Inflammatory macrophage (primary cell): ENCODE measurements at regions not wholly inside any gene's neighbourhood (a gene's known extent, or its start where the extent isn't known, plus 50 kb on each side); places are given as distances from the start of the nearest gene placed in this dataset.

ENCODE experiments used
- DNase-seq, 2 donors: peaks; one replicate each; pipeline ENCODE4 v3.0.0-alpha.2; 2020 to 2022

DNA sequence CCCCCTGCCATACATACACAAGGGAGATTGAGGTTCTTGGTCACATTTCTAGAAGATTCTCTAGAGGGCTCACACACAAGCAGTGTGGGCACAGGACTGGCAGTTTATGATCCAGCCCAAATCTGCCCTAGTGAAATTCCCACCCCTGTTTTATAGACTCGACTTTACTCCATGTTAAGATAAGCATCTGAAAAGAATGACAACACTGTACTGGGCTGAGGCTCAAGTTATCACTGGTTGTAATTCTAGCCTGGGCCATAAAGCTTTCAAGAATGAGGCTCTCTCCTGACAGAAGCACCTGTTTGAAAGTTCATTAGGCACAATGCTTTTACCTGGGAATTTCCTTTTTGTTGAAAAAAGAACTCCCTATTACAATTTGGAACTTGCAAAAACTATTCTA lies 195.6 kb upstream of the GLI3 start:
- DNase-seq: no peak

DNA sequence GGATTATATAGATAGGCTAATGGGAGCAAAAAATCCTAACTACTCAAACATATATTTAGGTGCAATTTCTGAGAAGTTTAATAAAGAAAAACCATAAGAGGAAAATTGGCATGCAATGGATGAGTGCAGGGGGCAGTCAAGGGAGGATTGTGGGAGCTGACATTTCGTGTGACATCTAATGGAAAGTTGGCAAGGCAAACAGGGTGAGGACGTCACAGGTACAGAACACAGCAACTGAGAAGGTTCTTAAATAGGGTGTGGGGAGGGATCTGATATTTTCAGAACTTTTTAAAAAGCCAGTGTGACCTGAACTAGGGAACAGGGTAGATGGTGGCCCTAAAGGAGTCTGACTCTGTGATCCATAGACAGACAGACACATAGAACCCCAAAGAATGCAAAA lies 194.9 kb upstream of the GLI3 start:
- no peak for DNase-seq

DNA sequence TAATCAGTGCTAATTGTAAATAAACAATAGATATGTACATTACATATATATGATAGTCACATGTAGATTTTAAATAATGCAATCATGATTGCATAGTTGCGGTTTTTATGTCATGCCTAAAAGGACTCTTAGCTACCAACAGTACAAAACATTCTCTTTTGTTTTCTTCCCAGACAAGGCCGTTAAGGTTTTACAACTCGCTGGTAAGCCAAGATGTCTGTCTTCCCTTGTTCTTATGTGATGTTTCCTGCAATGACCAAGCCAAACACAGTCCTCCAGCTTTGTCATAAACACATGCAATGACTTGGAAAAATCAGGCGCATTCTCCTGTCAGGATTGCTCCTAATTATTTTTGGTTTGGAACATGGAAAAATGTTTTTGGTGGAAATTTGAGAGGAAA lies 192.3 kb upstream of the GLI3 start:
- no peak for DNase-seq

DNA sequence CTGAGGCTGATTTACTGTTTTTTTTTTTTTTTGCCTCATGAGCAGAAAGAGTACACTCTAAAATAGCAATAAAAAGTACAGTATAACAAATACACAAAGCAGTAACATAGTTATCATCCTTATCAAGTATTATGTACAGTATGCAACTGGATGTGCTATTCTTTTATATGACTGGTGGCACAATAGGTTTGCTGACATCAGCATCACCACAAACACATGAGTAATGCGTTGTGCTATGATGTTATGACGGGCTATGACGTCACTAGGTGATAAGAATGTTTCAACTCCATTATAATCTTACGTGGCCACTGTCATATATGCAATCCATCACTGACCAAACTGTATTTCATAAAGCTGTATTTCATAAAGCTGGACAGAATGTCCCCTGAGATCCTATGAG lies 189.2 kb upstream of the GLI3 start:
- DNase-seq: no peak

DNA sequence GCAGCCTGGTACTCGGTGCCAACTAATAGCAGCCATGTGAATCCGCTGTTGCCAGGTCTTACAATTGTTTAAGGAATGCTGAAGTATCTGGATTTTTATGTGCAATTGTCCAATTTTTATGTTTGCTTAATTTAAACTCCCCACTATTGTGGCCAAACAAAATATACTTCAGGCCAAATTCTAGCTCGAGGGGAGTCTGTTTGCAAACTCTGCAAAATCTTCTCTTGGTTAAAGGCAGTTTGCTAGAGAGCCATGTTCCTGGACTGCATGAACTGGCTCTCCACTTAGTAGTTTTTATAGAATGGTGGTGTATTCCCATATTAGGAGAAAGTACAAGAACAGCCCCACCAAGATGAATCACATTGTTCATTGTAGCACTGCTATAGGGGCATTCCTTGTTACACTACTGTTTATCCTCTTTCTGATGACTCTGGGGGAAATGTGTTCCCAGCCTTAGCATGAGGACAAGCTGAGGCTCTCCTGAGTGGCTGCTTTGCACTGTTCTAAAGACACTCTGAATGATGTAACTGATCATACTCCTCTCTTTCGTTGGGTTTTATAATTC lies 178.0 kb upstream of the GLI3 start:
- no peak for DNase-seq

DNA sequence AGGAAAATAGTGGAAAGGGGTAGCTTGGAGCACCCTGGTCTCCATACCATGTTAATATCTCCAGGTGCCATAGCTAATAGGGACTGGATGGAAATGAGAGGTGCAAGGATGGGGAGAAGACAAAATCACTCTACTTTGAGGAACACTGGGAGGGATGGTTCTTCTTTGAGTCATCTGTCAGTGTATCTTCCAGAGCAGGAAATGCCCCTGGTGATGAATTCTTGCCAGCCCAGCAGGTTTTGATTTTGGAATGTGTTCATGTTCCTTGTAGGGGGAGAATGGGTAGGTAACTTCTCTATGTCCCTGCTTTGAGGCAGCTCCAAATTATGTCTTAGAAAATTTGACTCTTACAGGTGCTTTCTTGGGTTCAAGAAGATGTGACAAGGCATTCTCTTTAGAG lies 177.0 kb upstream of the GLI3 start:
- no peak for DNase-seq

DNA sequence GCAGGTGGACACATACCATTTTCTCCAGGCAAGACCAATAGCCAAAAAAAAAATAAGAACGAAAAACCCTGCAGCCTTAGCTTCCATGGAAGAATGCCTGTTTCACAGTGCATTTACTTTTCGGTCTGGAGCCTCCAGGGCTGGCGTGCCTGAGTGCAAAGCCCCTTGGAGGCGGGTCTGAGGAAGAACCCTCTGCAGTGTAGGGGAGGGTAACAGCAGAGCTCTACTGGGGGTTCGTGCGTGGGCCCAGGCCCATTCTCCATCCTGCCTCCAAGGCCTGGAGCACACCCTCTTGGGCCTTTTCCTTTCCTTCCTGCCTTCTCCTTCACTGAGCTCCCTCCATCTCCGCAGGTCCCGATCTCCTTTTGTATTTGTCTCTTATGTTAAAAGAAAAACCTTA lies 172.3 kb upstream of the GLI3 start:
- no peak for DNase-seq

DNA sequence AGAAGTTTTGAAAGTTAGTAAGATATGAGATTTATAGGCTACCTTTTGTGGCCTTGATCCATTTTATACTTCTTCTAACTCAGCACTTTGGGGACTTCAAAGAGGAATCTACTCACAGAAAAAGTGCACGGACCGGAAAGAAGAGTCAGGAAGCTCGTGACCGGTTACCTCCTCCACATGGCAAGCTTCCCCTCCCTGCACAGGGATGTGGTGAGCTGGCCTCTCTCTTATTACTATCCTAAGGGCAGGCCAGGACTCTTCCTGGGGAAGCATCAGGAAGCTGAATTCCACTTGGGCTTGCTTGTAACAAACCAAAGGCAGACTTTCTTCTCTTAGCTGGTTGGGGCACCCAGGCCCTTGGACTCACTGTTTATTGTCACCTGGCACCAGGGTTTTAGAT lies 170.8 kb upstream of the GLI3 start:
- no peak for DNase-seq

DNA sequence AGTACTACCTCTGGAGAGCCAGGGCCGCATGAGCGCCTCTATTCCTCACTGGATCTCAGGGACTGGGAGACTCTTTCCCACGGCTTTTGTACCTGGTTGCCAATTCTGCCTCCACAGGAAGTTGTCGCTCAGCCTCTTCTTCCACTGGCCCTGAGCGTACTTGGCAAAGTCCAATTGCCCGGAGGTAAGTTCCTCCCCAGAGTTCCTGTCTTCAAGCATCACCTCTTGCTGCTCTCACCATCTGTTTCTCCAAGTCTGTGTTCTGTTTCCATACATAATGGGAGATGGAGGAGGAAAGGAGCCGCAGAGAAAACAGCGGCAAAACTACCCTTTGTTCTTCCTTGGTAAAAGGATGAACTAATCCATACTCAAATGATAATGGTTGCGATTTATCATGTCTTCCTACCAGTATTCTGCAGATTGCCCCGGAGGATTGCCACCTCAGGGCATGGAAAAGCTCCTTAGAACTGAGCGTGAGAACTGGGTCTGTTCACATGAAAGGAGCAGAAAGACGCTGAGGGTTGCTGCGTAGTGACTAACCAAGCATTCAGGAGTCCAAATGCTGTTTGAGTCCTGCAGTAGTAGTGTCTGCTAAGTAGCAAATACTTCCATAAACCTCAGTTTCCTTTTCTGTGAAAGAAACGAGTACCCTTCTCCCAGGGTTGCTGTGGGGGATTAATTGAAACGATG lies 170.2 kb upstream of the GLI3 start:
- DNase-seq: no peak

DNA sequence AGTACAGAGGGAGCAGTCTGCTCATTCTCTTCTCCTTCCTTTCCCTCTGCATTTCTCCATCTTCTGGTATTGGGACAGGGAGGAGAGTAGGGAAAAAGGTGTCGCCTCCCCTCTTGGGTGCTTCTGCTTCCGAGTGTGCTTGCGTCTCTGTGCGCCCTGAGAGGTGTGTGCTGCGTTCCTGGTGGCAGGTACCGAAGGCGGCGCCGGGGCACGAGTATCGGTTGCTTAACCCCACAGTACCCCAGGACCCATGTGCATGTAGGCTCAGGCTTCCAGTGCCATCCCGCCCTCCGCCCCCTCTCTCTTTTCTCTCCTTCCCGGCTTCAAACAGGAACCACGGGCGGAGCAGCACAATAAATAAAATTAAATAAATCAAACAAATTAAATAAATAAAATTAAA lies 169.3 kb upstream of the GLI3 start:
- no peak for DNase-seq

DNA sequence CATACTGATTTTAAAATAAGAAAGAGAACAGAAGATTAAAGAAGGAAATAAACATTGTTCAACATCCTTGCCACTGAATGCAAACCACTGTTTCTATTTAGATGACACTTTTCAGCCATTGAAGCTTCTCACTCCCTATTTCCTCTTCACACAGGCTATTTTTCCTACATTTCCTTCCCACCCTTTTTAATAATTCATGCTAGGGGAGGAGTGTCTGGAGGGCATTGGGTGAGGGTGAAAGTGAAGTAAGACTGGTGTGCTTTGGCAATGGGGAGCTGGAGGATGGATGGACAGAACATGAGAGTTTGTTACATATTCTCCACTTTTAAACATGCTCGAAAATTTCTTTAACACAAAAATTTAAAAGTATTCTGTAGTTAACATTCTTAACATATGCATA lies 168.8 kb upstream of the GLI3 start:
- no peak for DNase-seq

DNA sequence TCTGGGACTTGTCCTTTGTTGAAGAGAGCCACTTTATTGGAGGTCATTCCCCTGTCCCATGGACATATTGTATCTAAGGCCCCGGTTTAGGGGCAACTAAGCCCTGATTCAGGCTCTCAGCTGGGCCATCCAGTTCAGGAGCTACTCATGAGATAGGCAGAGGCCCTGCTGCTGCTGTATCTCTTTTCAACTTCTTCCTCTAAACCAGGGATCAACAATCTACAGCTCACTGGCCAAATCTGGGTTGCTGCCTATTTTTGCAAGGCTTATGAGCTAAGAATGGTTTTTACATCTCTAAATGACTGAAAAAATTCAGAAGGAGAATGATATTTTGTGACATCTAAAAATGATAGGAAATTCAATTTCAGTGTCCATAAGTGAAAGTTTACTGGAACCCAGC lies 166.8 kb upstream of the GLI3 start:
- no peak for DNase-seq

DNA sequence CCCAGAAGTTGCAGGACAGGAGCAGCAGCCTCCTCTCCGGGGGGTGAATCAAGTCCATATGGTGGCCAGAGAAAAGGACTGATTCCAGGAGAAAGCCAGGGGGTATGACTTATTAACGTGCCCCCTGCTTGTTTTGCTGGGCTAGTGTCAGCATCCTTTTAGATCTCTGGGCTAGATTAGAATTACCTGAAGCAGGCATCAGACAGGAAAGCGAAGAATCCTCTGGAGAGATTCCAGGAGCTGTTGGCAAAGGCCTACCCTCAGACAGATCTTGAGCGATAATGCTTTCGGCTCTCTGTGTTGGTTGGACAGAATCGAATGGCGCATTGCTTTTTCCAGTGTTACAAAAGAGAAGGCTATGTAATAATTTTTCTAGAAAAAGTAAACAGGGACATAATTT lies 164.0 kb upstream of the GLI3 start:
- no peak for DNase-seq

DNA sequence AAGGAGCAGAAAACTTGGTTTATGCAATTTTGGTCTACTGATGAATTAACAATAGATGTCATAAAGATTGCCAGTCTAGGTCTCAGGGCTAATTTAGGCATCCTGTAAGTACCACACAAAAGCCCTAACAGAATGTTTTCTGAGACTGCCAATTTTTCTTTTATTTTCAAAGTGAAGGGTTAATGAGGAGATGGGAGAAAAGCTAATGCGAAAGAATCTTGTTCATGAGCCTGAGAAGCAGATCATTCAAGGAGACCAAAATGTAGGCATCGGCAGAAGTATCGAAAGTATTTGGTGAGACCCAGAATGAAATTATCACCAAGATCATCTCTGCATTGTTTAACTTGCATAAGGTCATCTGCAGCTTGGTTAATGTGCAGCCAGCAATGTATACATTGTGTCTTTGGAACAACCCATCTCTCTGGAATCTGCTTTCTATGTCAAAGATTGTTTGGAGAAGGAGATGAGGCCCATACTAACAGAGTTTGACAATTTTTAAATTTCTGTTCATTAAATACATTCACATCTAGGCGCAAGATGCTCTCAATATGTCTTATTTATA lies 163.3 kb upstream of the GLI3 start:
- no peak for DNase-seq

DNA sequence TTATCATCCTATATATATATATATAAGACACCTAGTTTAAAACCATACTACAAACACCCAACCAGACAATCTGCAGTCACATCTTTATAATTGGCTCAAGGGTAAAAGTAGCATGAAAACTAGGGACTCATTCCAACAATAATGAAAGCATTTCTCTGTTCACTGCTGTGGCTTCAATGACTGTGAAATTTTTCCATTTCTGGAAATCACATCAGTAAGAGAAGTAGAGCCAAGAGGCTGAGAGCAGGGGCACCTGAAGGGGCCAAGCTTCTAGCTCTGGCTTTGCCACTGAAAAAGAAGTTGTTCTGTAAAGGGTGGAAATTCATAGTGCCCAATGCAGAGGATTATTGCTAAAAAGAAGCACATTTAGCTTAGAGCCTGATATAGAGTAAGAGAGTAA lies 158.6 kb upstream of the GLI3 start:
- DNase-seq: no peak

DNA sequence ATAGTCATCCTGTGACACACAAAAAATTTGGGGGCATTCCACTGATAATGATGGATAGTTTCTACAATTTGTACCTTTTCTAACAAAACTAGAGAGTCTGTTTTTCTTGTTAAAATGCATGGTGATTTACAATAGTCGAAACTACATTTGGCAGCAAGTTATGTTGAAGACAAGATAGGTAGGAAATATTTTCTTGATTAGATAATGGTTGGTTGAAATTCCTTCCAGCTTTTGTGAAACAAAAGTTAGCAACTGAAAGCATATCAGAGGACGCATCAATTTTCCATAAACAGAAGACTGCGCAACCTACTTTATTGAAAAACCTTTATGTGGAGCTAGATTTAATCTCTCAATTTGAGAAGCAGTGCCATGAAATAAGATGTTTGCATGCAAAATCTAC lies 155.8 kb upstream of the GLI3 start:
- DNase-seq: no peak

DNA sequence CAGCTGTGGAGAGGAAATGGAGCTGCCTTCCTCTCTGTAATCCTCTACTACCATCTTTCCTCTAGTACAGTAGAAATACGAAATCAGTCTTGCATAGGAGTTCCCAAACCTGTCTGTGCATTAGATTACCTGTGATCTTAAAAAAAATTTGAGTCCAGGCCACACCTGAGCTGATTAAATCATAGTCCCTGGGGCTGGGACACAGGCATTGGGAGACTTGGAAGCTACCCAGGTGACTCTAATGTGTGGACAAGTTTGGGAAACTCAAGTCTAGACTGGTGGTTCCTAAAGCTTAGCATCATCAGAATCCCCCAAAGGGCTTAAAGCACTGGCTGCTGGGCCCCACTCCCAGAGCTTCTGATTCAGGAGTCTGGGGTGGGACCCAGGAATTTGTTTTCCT lies 152.7 kb upstream of the GLI3 start:
- no peak for DNase-seq

DNA sequence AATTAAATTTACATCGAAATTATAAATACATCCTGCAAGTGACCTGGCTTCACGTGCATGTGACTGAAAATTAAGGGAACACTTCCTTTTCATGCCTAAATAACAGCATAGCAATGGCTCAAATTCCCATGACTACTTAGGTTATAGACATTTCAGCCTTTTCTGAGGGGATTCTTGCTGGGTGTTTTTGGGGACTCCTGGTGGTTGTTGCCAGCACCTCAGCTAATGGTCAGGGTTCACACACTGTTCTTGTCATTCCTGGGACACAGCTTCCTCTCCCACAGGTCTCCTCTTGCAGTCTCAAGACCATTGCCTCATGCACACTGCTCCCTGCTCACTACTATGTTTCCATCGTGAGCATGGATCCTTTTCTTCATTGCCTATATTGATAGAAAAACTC lies 148.9 kb upstream of the GLI3 start:
- no peak for DNase-seq

DNA sequence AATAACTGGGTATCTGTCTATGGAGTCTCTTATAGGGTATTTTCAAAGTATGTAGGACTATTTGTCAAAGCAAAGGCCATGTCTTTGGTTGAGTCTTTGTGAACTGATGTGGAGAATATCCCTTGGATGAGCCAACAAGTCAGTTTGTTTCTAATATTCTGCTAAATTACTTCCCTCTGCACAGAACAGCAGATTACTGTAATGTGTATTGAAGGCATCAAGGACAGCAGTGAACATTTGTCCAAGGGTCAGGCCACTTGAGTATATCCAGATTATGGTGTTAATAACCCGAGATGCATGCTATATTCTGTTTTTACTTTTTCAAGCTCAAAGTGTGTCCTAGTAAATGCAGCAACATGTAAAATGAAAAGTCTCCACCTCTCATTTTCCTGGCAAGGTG lies 144.2 kb upstream of the GLI3 start:
- no peak for DNase-seq

DNA sequence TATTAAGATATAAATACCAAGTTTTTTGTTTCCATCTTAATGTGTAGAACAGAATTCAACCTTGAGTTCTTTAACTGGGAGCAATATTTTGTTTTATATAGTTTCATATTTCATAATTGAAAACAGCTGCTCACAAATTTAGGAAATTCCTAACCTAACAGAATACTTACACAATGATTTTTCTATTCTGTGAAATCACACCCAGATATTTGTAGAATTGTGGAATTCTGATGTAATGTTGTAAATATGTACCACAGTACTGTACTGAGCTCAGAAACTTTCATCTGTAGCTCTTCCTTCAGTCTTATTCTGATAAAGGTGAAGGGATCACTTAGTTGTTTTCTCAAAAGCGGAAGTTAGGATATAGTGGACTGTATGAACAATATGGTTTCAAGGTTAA lies 143.4 kb upstream of the GLI3 start:
- no peak for DNase-seq

DNA sequence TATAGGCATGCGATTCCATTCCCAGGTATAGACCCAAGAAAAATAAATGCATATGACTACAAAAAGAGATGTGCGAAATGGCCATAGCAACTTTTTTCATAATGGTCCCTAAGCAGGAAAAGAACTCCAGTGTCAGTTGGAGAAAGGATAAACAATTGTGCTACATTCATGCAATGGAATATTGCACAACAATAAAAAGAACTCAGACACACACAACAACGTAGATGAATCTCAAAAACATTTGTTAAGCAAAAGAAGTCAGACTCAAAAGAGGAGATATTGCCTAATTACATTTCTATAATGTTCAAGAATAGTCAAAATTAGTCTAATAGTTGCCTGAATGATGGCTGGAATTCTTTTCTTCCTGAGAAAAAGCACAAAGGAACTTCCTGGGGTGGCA lies 141.1 kb upstream of the GLI3 start:
- DNase-seq: no peak

DNA sequence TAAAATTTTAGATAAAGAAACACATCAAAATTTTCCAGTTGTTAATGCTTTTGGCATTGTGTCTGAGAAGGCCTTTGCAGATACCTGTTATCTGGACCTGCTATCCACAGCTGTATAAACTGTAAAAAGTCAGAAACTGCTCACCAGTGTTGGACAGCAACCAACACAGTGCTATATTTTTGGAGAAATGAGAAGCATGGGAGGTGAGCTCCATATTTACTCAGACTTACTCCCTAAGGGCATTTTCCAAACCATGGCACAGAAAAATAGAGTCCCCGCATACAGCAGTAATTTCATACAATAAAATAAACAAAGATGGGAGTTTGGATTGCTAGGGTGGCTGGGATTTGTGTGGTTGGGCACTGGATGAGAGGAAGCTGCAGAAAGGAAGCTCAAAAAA lies 136.3 kb upstream of the GLI3 start:
- no peak for DNase-seq

DNA sequence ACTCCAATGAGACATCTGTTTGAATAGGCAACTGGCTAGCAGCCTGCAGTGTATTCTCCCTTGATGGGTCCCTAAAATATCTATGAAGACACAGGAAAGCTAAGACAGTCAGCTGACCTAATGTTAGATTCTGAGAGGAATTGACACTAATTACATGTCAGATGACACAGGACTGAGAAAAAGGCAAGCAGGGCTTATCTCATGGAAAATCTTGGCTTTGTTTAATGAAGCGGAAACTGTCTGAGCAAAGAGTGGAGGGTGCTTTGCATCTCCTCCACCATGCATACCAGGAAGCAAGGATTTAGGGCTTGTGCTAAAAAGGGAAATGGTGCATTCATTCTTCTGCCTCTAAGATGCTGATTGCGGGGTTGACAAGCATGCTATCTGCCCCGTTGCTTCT lies 135.5 kb upstream of the GLI3 start:
- DNase-seq: no peak

DNA sequence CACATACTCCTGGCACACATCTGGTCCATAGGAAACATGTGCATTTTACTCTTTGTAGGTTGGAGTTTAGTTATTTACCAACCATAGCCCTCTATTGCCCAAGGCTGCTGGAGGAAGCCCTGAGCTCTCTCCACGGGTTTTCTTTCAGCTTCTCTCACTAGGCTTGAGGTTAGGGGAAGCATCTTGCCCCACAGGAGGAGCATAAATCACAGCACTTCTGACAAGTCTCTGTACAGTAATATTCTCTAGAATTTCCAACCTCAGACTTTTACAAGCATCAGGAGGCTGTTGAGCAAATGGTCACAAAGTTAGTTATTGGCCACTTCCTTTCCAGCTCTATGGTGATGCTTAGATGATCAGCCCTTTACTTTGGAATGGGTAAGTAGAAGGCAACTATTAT lies 122.9 kb upstream of the GLI3 start:
- DNase-seq: no peak

DNA sequence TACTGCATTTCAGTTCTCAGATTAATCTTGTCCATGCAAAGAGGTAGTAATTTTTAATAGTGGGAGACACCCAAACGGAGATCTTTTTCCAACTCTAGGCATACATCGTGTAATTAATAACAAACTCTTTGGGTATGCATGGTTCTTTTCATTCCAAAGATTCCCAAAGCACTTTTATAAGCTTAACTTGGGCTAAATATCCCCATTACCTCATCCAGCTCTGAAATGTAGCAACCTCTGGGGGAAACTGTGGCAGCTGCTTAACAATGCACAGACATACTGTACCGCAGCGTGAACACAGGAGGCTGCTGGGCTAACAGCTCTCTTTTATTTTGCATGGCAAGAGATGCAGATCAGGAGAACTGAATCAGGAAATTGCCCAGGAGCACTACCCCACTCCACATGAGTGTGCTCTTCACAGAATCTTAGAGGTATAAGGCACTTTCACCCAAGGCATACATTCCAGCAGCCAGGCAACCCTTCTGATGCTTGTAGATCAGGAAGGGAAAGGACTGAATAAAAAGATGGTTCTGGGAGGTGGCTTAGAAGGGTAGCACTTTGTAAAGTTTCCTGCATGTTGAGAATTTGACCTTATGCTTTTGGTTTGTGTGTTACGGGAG lies 114.4 kb upstream of the GLI3 start:
- no peak for DNase-seq
